HG03432 (cell line): ENCODE measurements at regions not wholly inside any gene's neighbourhood (a gene's known extent, or its start where the extent isn't known, plus 50 kb on each side); places are given as distances from the start of the nearest gene placed in this dataset.

ENCODE experiments used
- ATAC-seq: cut with Tn5 transposase; IDR thresholded peaks from one replicate; pipeline ENCODE4 v1.9.1; 2021; ENCODE audit warnings: mild to moderate bottlenecking, moderate library complexity; ENCODE audit not compliant: unreplicated experiment

GRCh38 chr5:121704291-121704690 is 147.4 kb upstream of the FTMT start:
- ATAC-seq = no peak

- no peak for ATAC-seq
These were observed 145.0 kb upstream of the FTMT start for GRCh38 chr5:121706686-121707085.

GRCh38 chr5:121707178-121707577 is 144.5 kb upstream of the FTMT start:
- ATAC-seq = no peak

GRCh38 chr5:121711416-121711815 is 140.3 kb upstream of the FTMT start:
- ATAC-seq = no peak

GRCh38 chr5:121719255-121719654 is 132.4 kb upstream of the FTMT start:
- no peak for ATAC-seq

- ATAC-seq = no peak
These were observed 126.2 kb upstream of the FTMT start for GRCh38 chr5:121725450-121725849.

GRCh38 chr5:121726991-121727390 is 124.7 kb upstream of the FTMT start:
- ATAC-seq = no peak

- ATAC-seq = no peak
These were observed 120.3 kb upstream of the FTMT start for GRCh38 chr5:121731377-121731776.

GRCh38 chr5:121735618-121736017 is 116.1 kb upstream of the FTMT start:
- no peak for ATAC-seq

- ATAC-seq = no peak
These were observed 114.6 kb upstream of the FTMT start for GRCh38 chr5:121737120-121737519.

GRCh38 chr5:121741156-121741555 is 110.5 kb upstream of the FTMT start:
- no peak for ATAC-seq

- no peak for ATAC-seq
These were observed 107.1 kb upstream of the FTMT start for GRCh38 chr5:121744577-121744976.

GRCh38 chr5:121745407-121745806 is 106.3 kb upstream of the FTMT start:
- no peak for ATAC-seq

GRCh38 chr5:121746763-121747162 is 104.9 kb upstream of the FTMT start:
- no peak for ATAC-seq

GRCh38 chr5:121748686-121749085 is 103.0 kb upstream of the FTMT start:
- ATAC-seq = no peak

- no peak for ATAC-seq
These were observed 99.5 kb upstream of the FTMT start for GRCh38 chr5:121752149-121752548.

GRCh38 chr5:121755266-121755665 is 96.4 kb upstream of the FTMT start:
- ATAC-seq = no peak

- ATAC-seq = no peak
These were observed 93.9 kb upstream of the FTMT start for GRCh38 chr5:121757753-121758152.

GRCh38 chr5:121758615-121759014 is 93.1 kb upstream of the FTMT start:
- ATAC-seq = no peak

GRCh38 chr5:121762426-121762825 is 89.3 kb upstream of the FTMT start:
- no peak for ATAC-seq

- no peak for ATAC-seq
These were observed 88.0 kb upstream of the FTMT start for GRCh38 chr5:121763665-121764064.

GRCh38 chr5:121780406-121780805 is 71.3 kb upstream of the FTMT start:
- ATAC-seq = no peak

GRCh38 chr5:121783700-121784099 is 68.0 kb upstream of the FTMT start:
- no peak for ATAC-seq

- ATAC-seq = no peak
These were observed 57.9 kb upstream of the FTMT start for GRCh38 chr5:121793791-121794190.
